IPS DF 6.9 (cell line): ENCODE measurements at regions not wholly inside any gene's neighbourhood (a gene's known extent, or its start where the extent isn't known, plus 50 kb on each side); places are given as distances from the start of the nearest gene placed in this dataset.

Experiments used
- DNase-seq: peaks from one replicate; pipeline ENCODE4 v3.0.0-alpha.2; 2013; ENCODE audit warnings: low read depth, low spot score
- H3K27ac ChIP-seq: one replicate; pipeline ENCODE4 v1.5.1; 2013; ENCODE audit warnings: low read length, control low read depth
- H3K27me3 ChIP-seq: 2 replicates; pipeline ENCODE4 v1.6.1; 2013; ENCODE audit warnings: mild to moderate bottlenecking, low read length; ENCODE audit not compliant: control insufficient read depth, insufficient read depth
- H3K36me3 ChIP-seq: 2 replicates; pipeline ENCODE4 v1.6.1; 2013; ENCODE audit warnings: low read length; ENCODE audit not compliant: control insufficient read depth, insufficient read depth
- H3K4me1 ChIP-seq: 2 replicates; pipeline ENCODE4 v1.6.1; 2013; ENCODE audit warnings: low read length; ENCODE audit not compliant: control insufficient read depth, insufficient read depth
- H3K4me3 ChIP-seq: 2 replicates; pipeline ENCODE4 v1.5.1; 2013; ENCODE audit warnings: mild to moderate bottlenecking, low read length
- H3K9me3 ChIP-seq: 2 replicates; pipeline ENCODE4 v1.6.1; 2013; ENCODE audit warnings: low read length, inconsistent platforms; ENCODE audit not compliant: control insufficient read depth, insufficient read depth
- WGBS: extraction: QIAGEN DNeasy Blood & Tissue Kit; methylation state at CpG from one replicate; pipeline ENCODE4 v1.1.7; 2013; ENCODE audit warnings: mixed read lengths, missing lambda C conversion rate; ENCODE audit not compliant: insufficient read length, insufficient coverage; 5-methylcytosine and 5-hydroxymethylcytosine counted together

DNA sequence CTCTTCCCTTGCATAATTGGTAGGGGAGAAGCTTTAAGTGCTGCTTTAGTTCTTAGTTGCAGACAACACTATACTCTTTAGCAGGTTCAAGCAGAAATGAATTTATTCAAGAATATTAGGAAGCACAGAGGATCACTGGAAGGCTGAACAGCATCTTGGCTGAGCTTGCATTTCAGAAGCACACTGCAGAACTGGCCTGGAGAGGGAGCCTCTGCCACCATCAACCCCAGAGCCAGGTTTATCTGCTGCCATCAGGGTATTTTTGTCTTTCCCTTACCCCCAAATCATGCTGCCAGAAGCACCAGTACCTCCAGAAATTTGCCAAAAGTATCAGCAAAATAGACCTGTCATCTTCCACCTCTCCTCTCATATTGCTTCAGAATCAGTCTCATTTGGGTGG lies 440.7 kb downstream of the DMAC1 start:
- Histone ChIP-seq H3K4me1 (no peaks in the 10 kb centered on the region; the same call in 1 of the 2 replicates), H3K9me3 (no peaks in the 10 kb centered on the region), H3K27me3 (no peaks in the 10 kb centered on the region), H3K27ac (no peak overlapping the region), H3K36me3 (no peaks in the 10 kb centered on the region), H3K4me3 (no peak overlapping the region)
- no peak for DNase-seq

DNA sequence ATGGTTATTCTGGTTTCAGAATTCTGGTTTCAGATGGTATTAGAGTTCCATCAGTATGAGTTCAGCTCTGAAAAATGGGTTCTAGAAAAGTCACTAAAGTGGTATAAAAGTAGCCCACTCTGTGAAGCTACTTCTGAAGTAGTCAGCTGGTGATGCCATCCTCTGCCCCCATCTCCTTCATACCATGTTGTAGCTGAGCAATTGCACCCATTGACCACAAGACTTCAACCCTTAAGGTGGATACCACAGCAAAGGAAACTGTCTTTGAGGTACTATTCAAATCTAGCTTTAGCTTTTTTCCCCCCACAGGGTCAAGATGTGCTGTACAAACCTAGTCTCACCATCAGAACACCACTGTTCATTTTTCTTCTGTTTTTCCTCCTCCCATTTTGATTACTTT lies 444.9 kb downstream of the DMAC1 start:
- no peaks in the 10 kb centered on the region for H3K27me3 ChIP-seq
- no peak overlapping the region for H3K4me3 ChIP-seq
- no peaks in the 10 kb centered on the region for H3K36me3 ChIP-seq
- no peak for DNase-seq
- H3K9me3 ChIP-seq, result no peaks in the 10 kb centered on the region
- no peaks in the 10 kb centered on the region for H3K4me1 ChIP-seq
- no peak overlapping the region for H3K27ac ChIP-seq

DNA sequence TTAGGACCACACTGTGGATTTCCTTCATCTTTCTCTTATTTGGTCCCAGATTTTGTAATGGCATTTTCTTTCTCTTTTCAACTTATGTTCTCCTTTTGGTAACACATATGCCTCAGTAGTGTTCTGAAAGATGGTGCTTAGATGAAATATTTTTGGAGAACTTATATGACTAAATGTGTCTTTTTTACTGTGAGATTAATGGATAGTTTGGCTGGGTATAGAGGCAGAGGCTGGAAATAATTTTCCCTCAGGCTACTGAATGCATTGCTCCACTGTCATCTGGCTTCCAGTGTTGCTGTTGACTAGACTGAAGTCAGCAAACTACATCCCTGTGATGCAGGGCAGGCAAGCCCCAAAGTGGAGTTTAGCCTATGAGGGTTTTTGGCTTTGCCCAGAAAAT lies 450.9 kb downstream of the DMAC1 start:
- DNase-seq, result no peak
- no peak overlapping the region for H3K4me3 ChIP-seq
- no peaks in the 10 kb centered on the region for H3K27me3 ChIP-seq
- H3K27ac ChIP-seq, result no peak overlapping the region
- H3K9me3 ChIP-seq, result no peaks in the 10 kb centered on the region
- no peaks in the 10 kb centered on the region for H3K36me3 ChIP-seq
- no peaks in the 10 kb centered on the region for H3K4me1 ChIP-seq

DNA sequence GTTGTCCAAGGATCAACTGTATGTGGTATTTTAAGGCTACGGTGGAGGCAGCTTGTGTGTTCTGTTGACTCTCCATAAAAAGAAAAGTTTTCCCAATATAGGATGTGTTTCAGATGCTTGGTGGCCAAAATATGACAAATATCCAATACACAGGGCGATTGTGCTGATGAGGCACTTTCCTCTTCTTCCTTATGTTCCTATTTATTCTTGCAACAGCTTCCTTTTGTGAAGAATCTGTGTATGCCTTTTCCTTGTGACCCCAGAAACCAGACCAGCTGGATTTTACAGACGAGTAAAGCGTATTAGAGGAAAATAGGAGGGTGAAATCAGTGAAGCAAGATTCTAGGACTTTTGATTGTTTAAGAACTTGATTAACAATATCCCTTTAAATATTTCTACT lies 452.0 kb downstream of the DMAC1 start:
- Histone ChIP-seq H3K27me3 (no peaks in the 10 kb centered on the region), H3K27ac (no peak overlapping the region)
- WGBS, result no CpG with 5 or more reads among the region's 4 CpGs

DNA sequence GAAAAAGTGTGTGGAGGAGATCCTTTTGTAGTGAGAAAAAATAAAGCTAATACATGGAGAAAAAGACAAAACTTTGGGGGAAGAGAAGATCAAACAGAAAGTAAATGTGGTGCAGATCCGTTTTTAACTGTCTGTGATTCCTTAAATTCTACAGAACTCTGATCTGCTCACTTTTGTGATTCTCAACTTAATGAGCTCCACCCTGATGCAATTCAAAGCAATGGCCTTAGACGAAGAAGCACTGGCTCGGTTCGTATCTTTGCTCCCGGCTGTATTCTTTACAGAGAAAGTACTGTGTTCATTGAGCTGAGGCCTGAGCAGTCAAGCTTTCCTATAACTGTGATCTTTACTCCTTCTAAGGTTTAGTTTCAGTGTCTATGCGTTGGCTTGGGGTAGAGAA lies 453.4 kb downstream of the DMAC1 start:
- Histone ChIP-seq H3K4me1 (no peaks in the 10 kb centered on the region), H3K4me3 (no peak overlapping the region), H3K36me3 (no peaks in the 10 kb centered on the region), H3K27me3 (no peaks in the 10 kb centered on the region), H3K27ac (no peak overlapping the region), H3K9me3 (no peaks in the 10 kb centered on the region)
- no CpG with 5 or more reads among the region's 6 CpGs for WGBS
- no peak for DNase-seq

More for the DNA sequence above, 452.0 kb downstream of the DMAC1 start:
- H3K4me1 ChIP-seq, result no peaks in the 10 kb centered on the region
- no peaks in the 10 kb centered on the region for H3K9me3 ChIP-seq
- H3K4me3 ChIP-seq, result no peak overlapping the region
- DNase-seq, result no peak
- H3K36me3 ChIP-seq, result no peaks in the 10 kb centered on the region

DNA sequence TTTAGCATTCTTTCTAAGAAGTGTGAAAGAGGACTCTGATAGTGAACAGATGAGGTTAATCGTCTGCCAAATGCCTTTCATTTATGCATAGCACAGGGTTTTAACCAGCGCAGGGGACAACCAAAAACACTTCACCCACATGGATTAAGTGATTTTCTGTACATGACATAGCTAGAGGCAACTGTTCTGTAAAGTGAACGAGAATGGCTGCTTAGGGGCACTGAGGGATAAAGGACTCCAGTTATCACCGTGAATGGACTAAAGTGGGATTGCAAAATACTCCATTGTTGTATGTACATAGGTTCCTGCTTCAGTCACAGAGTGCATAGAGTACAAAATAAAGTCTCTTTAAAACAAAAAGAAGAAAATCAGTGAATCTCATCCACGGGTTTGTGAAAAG lies 456.8 kb downstream of the DMAC1 start:
- Histone ChIP-seq H3K27me3 (no peaks in the 10 kb centered on the region), H3K9me3 (no peaks in the 10 kb centered on the region), H3K27ac (no peak overlapping the region), H3K4me3 (no peak overlapping the region), H3K36me3 (no peaks in the 10 kb centered on the region), H3K4me1 (no peaks in the 10 kb centered on the region)
- no CpG with 5 or more reads among the region's 5 CpGs for WGBS
- DNase-seq, result no peak

DNA sequence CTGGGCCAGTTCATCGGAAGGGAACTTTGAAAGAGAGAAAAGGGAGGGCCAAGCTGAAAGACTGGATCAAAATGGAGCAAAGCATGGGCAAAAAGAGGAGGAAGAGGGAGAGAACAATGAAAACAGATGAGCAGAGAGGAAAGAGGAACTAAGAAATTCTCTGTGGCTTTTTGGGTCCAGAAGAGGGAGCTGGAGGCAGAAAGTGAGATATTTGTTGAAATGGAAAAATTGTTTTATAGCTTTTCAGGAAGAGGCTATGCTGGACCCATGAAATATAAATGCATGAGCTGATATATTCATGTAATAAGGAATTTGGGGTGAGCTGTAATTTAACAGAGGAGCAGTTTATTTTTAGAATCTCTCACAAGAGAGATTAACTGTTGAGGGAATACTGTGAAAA lies 457.3 kb downstream of the DMAC1 start:
- no peak overlapping the region for H3K4me3 ChIP-seq
- no peak overlapping the region for H3K27ac ChIP-seq
- no peaks in the 10 kb centered on the region for H3K27me3 ChIP-seq
- DNase-seq, result no peak
- H3K4me1 ChIP-seq, result no peaks in the 10 kb centered on the region
- WGBS, result no CpG with 5 or more reads among the region's 1 CpG
- H3K36me3 ChIP-seq, result no peaks in the 10 kb centered on the region
- H3K9me3 ChIP-seq, result no peaks in the 10 kb centered on the region

DNA sequence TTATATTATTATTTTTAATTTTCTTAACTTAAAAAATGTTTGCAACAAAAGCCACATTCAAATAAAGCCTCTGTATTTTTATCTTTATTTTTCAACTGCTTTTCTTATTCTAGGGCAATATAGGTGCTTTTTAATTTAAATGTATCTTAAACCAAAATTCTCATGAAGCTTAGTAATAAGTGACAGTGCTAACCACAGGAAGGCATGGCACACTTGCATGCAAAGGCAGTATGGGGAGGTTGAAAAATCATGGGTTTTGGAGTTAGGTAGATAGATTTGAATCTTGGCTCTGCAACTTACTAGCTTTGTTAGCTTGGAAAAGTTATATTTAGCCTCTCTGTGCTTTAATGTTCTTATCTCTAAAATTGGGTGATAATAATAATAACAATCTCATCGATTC lies 458.0 kb downstream of the DMAC1 start:
- no CpG with 5 or more reads among the region's 1 CpG for WGBS
- H3K36me3 ChIP-seq, result no peaks in the 10 kb centered on the region
- H3K4me1 ChIP-seq, result no peaks in the 10 kb centered on the region
- no peak overlapping the region for H3K27ac ChIP-seq
- H3K4me3 ChIP-seq, result no peak overlapping the region
- H3K27me3 ChIP-seq, result no peaks in the 10 kb centered on the region
- DNase-seq, result no peak
- no peaks in the 10 kb centered on the region for H3K9me3 ChIP-seq

DNA sequence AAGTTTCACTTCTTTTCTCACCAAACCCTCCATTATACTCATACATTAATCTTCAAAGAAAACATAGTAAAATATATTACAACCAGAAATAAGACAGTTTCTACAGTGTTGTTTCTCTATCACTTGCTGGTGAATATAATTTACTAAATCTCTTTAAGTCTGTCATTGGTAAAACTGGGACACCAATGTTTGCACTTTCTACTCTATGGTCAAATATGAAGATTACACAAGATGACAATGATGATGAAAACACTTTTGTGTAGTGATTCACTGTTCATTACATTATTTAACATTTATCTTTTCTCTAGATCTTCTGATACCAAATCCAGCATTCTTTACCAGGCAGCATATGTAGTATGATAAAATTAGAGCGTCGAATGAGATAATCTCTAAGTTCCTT lies 459.1 kb downstream of the DMAC1 start:
- Histone ChIP-seq H3K36me3 (no peaks in the 10 kb centered on the region), H3K4me1 (no peaks in the 10 kb centered on the region), H3K9me3 (no peaks in the 10 kb centered on the region), H3K27me3 (no peaks in the 10 kb centered on the region), H3K4me3 (no peak overlapping the region), H3K27ac (no peak overlapping the region)
- DNase-seq, result no peak
- WGBS, result no CpG with 5 or more reads among the region's 2 CpGs

DNA sequence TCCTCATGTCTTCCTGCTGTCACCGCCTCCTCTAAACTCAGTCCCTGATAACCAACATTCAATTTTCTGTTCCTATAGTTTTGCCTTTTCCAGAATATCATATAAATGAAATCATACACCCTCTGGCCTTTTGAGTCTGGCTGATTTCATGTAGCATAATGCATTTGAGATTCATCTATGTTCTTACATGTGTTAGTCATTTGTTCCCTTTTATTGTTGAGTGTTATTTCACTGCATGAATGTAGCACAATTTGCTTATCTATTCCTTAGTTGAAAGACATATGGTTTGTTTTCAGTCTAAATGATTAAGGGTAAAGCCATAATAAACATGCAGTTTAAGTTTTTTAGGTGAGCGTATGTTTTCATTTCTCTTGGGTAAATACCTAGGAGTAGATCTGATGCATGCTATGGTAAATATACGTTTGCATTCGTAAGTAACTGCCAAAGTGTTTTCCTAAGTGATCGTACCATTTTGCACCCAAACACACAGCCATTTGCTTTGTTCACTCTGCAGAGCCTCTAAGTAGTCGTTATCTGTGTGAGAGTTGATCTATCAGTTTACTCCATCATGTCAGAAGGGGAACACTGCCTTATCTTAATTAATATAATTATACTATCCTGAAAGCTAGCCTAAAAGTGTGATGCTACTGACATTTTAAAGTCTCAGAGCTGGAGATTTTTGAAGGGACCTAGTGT lies 460.8 kb downstream of the DMAC1 start:
- H3K9me3 ChIP-seq, result no peaks in the 10 kb centered on the region
- no peaks in the 10 kb centered on the region for H3K27me3 ChIP-seq
- H3K4me3 ChIP-seq, result no peak overlapping the region
- no peak for DNase-seq
- no peaks in the 10 kb centered on the region for H3K4me1 ChIP-seq
- no peak overlapping the region for H3K27ac ChIP-seq
- H3K36me3 ChIP-seq, result no peaks in the 10 kb centered on the region
- WGBS, result no CpG with 5 or more reads among the region's 6 CpGs

DNA sequence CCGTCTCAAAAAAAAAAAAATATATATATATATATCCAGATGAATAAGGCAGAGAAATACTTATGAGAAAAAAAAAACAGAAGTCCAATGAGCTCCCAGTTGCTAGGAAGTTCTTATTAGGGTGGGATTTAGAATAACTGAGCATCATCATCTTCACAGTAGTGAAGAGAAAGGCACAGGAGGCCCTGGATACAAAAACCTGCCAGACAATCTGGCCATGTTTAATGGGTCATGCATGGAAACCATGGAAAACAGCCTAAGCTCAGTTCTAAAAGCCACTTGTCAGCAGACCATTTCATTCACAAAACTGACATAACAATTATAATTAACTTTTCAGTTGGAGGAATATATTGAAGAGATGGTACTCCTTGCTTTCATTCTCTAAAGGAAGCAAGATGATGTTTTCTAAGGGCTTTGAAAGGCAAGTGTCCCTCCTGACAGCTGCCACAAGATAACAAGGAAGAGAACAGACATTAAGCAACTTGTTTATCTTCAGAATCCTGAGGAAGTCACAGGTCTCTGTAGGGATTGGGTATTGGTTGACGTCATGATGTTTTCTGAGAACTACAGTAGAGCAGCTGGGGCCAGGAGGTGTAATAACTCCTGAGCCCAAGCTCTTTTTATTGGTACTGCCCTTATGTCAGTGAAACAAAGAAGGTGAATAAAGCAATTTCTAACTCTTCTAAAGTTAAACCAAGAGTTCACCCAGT lies 463.1 kb downstream of the DMAC1 start:
- DNase-seq, result no peak
- H3K27ac ChIP-seq, result no peak overlapping the region

More for the DNA sequence above, 463.1 kb downstream of the DMAC1 start:
- Histone ChIP-seq H3K4me1 (no peaks in the 10 kb centered on the region), H3K4me3 (no peak overlapping the region), H3K27me3 (no peaks in the 10 kb centered on the region), H3K9me3 (no peaks in the 10 kb centered on the region), H3K36me3 (no peaks in the 10 kb centered on the region)
- WGBS, result no CpG with 5 or more reads among the region's 2 CpGs
